ENCODE measurements at regions not wholly inside any gene's neighbourhood (a gene's known extent, or its start where the extent isn't known, plus 50 kb on each side); places are given as distances from the start of the nearest gene placed in this dataset.
"Not testable (repeated sequence)": the region's sequence is repeated elsewhere in the genome, so short reads cannot be mapped to it uniquely, and the experiment has no call there.

GRCh38 chr14:21781543-21781942 is 107.9 kb upstream of the OR4E1 start:
- TF ChIP-seq, protein P1, sequence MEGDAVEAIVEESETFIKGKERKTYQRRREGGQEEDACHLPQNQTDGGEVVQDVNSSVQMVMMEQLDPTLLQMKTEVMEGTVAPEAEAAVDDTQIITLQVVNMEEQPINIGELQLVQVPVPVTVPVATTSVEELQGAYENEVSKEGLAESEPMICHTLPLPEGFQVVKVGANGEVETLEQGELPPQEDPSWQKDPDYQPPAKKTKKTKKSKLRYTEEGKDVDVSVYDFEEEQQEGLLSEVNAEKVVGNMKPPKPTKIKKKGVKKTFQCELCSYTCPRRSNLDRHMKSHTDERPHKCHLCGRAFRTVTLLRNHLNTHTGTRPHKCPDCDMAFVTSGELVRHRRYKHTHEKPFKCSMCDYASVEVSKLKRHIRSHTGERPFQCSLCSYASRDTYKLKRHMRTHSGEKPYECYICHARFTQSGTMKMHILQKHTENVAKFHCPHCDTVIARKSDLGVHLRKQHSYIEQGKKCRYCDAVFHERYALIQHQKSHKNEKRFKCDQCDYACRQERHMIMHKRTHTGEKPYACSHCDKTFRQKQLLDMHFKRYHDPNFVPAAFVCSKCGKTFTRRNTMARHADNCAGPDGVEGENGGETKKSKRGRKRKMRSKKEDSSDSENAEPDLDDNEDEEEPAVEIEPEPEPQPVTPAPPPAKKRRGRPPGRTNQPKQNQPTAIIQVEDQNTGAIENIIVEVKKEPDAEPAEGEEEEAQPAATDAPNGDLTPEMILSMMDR (conservative IDR thresholded peaks at IDR 0.05), result no peak
- Mint-ChIP-seq H3K4me1 (peaks cover 11% of the 10 kb centered on the region), H3K4me3 (no peak overlapping the region), H3K27ac (ENCODE audit: unreplicated experiment) (no peak overlapping the region), H3K27me3 (ENCODE audit: low read depth) (peaks cover 5% of the 10 kb centered on the region), H3K9me3 (no peaks in the 10 kb centered on the region), H3K36me3 (ENCODE audit: low read depth) (no peaks in the 10 kb centered on the region)
- no peak for DNase-seq (ENCODE audit: low read depth, low spot score)

GRCh38 chr14:21780429-21781084 is 106.9 kb upstream of the OR4E1 start:
- Mint-ChIP-seq H3K9me3 (no peaks in the 10 kb centered on the region), H3K36me3 (ENCODE audit: low read depth) (no peaks in the 10 kb centered on the region), H3K4me3 (no peak overlapping the region), H3K27me3 (ENCODE audit: low read depth) (peaks cover 2% of the 10 kb centered on the region), H3K27ac (ENCODE audit: unreplicated experiment) (no peak overlapping the region), H3K4me1 (peaks cover 11% of the 10 kb centered on the region)
- DNase-seq (ENCODE audit: low read depth, low spot score), result no peak
- TF ChIP-seq, protein P1 (conservative IDR thresholded peaks at IDR 0.05), result no peak

- H3K4me1 Mint-ChIP-seq, result peaks cover 10% of the 10 kb centered on the region
- no peak overlapping the region for H3K27ac Mint-ChIP-seq (ENCODE audit: unreplicated experiment)
- no peak overlapping the region for H3K4me3 Mint-ChIP-seq
- H3K36me3 Mint-ChIP-seq (ENCODE audit: low read depth), result no peaks in the 10 kb centered on the region
- no peak for DNase-seq (ENCODE audit: low read depth, low spot score)
- no peaks in the 10 kb centered on the region for H3K9me3 Mint-ChIP-seq
- H3K27me3 Mint-ChIP-seq (ENCODE audit: low read depth), result peaks cover 20% of the 10 kb centered on the region
- TF ChIP-seq, protein P1 (conservative IDR thresholded peaks at IDR 0.05), result no peak
These were observed 98.1 kb upstream of the OR4E1 start for GRCh38 chr14:21771671-21772070.

GRCh38 chr14:21768875-21769257 is 95.2 kb upstream of the OR4E1 start:
- Mint-ChIP-seq H3K27me3 (ENCODE audit: low read depth) (peaks cover 29% of the 10 kb centered on the region), H3K4me3 (no peak overlapping the region), H3K36me3 (ENCODE audit: low read depth) (no peaks in the 10 kb centered on the region), H3K4me1 (peaks cover 10% of the 10 kb centered on the region), H3K27ac (ENCODE audit: unreplicated experiment) (no peak overlapping the region), H3K9me3 (peaks cover 4% of the 10 kb centered on the region)
- no peak for DNase-seq (ENCODE audit: low read depth, low spot score)
- TF ChIP-seq, protein P1 (conservative IDR thresholded peaks at IDR 0.05), result no peak

- Mint-ChIP-seq H3K9me3 (peaks cover 5% of the 10 kb centered on the region), H3K36me3 (ENCODE audit: low read depth) (no peaks in the 10 kb centered on the region), H3K4me1 (peaks cover 5% of the 10 kb centered on the region), H3K27me3 (ENCODE audit: low read depth) (peaks cover 34% of the 10 kb centered on the region), H3K27ac (ENCODE audit: unreplicated experiment) (no peak overlapping the region), H3K4me3 (no peak overlapping the region)
- TF ChIP-seq, protein P1 (conservative IDR thresholded peaks at IDR 0.05), result peak; percentile 66
- DNase-seq (ENCODE audit: low read depth, low spot score), result no peak
These were observed 94.7 kb upstream of the OR4E1 start for GRCh38 chr14:21768116-21768874.

DNA sequence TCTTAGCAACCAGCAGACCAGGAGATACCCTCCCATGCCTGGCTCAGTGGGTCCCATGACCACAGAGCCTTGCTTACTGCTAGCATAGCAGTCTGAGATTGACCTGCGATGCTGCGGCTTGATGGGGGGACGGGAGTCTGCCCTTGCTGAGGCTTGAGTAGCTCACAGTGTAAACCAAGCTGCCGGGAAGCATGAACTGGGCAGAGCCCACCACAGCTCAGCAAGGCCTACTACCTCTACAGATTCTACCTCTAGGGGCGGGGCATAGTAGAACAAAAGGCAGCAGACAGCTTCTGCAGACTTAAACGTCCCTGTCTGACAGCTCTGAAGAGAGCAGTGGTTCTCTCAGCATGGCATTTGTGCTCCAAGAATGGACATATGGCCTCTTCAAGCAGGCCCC is 86.7 kb upstream of the OR4E1 start:
- H3K36me3 Mint-ChIP-seq (ENCODE audit: low read depth); DNase-seq (ENCODE audit: low read depth, low spot score); H3K4me3 Mint-ChIP-seq; H3K27ac Mint-ChIP-seq (ENCODE audit: unreplicated experiment); H3K4me1 Mint-ChIP-seq: not testable (repeated sequence)
- Mint-ChIP-seq H3K9me3 (peaks cover 11% of the 10 kb centered on the region), H3K27me3 (ENCODE audit: low read depth) (peaks cover 58% of the 10 kb centered on the region)

All from neural crest cell (in vitro differentiated cells).